NT2/D1 (cell line): ENCODE measurements at regions not wholly inside any gene's neighbourhood (a gene's known extent, or its start where the extent isn't known, plus 50 kb on each side); places are given as distances from the start of the nearest gene placed in this dataset.

Source experiments
- DNase-seq: peaks from one replicate; pipeline ENCODE4 v3.0.0-alpha.2; 2011; ENCODE audit warnings: low read depth, low spot score
- H3K27me3 ChIP-seq: 2 replicates; pipeline ENCODE4 v1.6.0; 2011; ENCODE audit warnings: mild to moderate bottlenecking; ENCODE audit not compliant: insufficient read length, insufficient read depth
- H3K36me3 ChIP-seq: 2 replicates; pipeline ENCODE4 v1.6.1; 2011; ENCODE audit warnings: mild to moderate bottlenecking, low read length, mixed read lengths; ENCODE audit not compliant: insufficient read depth, insufficient read length
- H3K4me1 ChIP-seq: 2 replicates; pipeline ENCODE4 v1.5.1; 2011; ENCODE audit not compliant: insufficient read depth, insufficient read length
- H3K4me3 ChIP-seq: 2 replicates; pipeline ENCODE4 v1.5.1; 2011; ENCODE audit warnings: low read depth; ENCODE audit not compliant: insufficient read length
- H3K9ac ChIP-seq: 2 replicates; pipeline ENCODE4 v1.6.0; 2011; ENCODE audit warnings: low read depth; ENCODE audit not compliant: insufficient read length
- H3K9me3 ChIP-seq: 2 replicates; pipeline ENCODE4 v1.5.1; 2011; ENCODE audit warnings: mild to moderate bottlenecking, low read length; ENCODE audit not compliant: insufficient read depth
- SUZ12 ChIP-seq: IDR thresholded peaks from 2 replicates; pipeline ENCODE4 v1.6.1; 2011; ENCODE audit not compliant: insufficient read length, insufficient read depth; ENCODE audit errors: extremely low read depth
- YY1 ChIP-seq: IDR thresholded peaks from 2 replicates; pipeline ENCODE4 v1.6.1; 2011; ENCODE audit not compliant: insufficient read length, insufficient read depth
- ZNF274 ChIP-seq: IDR thresholded peaks from 2 replicates; pipeline ENCODE4 v1.6.1; 2011; ENCODE audit warnings: mild to moderate bottlenecking, low read depth, low read length

- H3K4me1 ChIP-seq: no peaks in the 10 kb centered on the region
- no peaks in the 10 kb centered on the region; the same call in 1 of the 2 replicates for H3K9me3 ChIP-seq
- H3K4me3 ChIP-seq: no peak overlapping the region
- no peak overlapping the region for H3K9ac ChIP-seq
- DNase-seq: no peak
- no peaks in the 10 kb centered on the region for H3K36me3 ChIP-seq
- no peaks in the 10 kb centered on the region for H3K27me3 ChIP-seq
- no peak for TF ChIP-seq ZNF274
- TF ChIP-seq SUZ12: no peak
- TF ChIP-seq YY1: no peak
These were observed 126.8 kb upstream of the IRS2 start for GRCh38 chr13:109913186-109913585.

- no peak overlapping the region for H3K4me3 ChIP-seq
- H3K4me1 ChIP-seq: no peaks in the 10 kb centered on the region
- no peak for DNase-seq
- H3K9ac ChIP-seq: no peak overlapping the region
- peaks cover 4% of the 10 kb centered on the region; the same call in 1 of the 2 replicates for H3K9me3 ChIP-seq
- H3K27me3 ChIP-seq: no peaks in the 10 kb centered on the region
- no peaks in the 10 kb centered on the region for H3K36me3 ChIP-seq
- TF ChIP-seq SUZ12 (no peak), YY1 (no peak), ZNF274 (no peak)
These were observed 123.8 kb upstream of the IRS2 start for GRCh38 chr13:109910194-109910593.

GRCh38 chr13:109906976-109907375 lies 120.6 kb upstream of the IRS2 start:
- no peaks in the 10 kb centered on the region for H3K27me3 ChIP-seq
- TF ChIP-seq ZNF274: no peak
- no peak for TF ChIP-seq YY1
- TF ChIP-seq SUZ12: no peak

GRCh38 chr13:109904218-109904617 lies 117.8 kb upstream of the IRS2 start:
- no peaks in the 10 kb centered on the region for H3K27me3 ChIP-seq
- H3K36me3 ChIP-seq: no peaks in the 10 kb centered on the region
- no peaks in the 10 kb centered on the region for H3K4me1 ChIP-seq
- H3K9ac ChIP-seq: no peak overlapping the region
- no peak overlapping the region for H3K4me3 ChIP-seq
- H3K9me3 ChIP-seq: peaks cover 4% of the 10 kb centered on the region; the same call in 1 of the 2 replicates
- DNase-seq: peak; percentile 42
- TF ChIP-seq ZNF274 (no peak), YY1 (no peak), SUZ12 (no peak)

More at GRCh38 chr13:109906976-109907375, 120.6 kb upstream of the IRS2 start:
- peaks cover 4% of the 10 kb centered on the region; the same call in 1 of the 2 replicates for H3K9me3 ChIP-seq
- DNase-seq: no peak
- no peaks in the 10 kb centered on the region for H3K36me3 ChIP-seq
- H3K9ac ChIP-seq: no peak overlapping the region
- no peak overlapping the region for H3K4me3 ChIP-seq
- H3K4me1 ChIP-seq: no peaks in the 10 kb centered on the region

GRCh38 chr13:109900741-109901140 lies 114.4 kb upstream of the IRS2 start:
- H3K9me3 ChIP-seq: no peaks in the 10 kb centered on the region

GRCh38 chr13:109900320-109900719 lies 113.9 kb upstream of the IRS2 start:
- no peak overlapping the region for H3K4me3 ChIP-seq
- H3K4me1 ChIP-seq: no peaks in the 10 kb centered on the region
- H3K27me3 ChIP-seq: no peaks in the 10 kb centered on the region
- DNase-seq: no peak
- no peaks in the 10 kb centered on the region for H3K9me3 ChIP-seq
- TF ChIP-seq SUZ12 (no peak), YY1 (no peak), ZNF274 (no peak)
- H3K9ac ChIP-seq: no peak overlapping the region
- no peaks in the 10 kb centered on the region for H3K36me3 ChIP-seq

More at GRCh38 chr13:109900741-109901140, 114.4 kb upstream of the IRS2 start:
- DNase-seq: no peak
- Histone ChIP-seq H3K27me3 (no peaks in the 10 kb centered on the region), H3K9ac (no peak overlapping the region), H3K4me3 (no peak overlapping the region), H3K4me1 (no peaks in the 10 kb centered on the region), H3K36me3 (no peaks in the 10 kb centered on the region)
- TF ChIP-seq ZNF274 (no peak), SUZ12 (no peak), YY1 (no peak)

GRCh38 chr13:109899748-109900147 lies 113.4 kb upstream of the IRS2 start:
- Histone ChIP-seq H3K27me3 (no peaks in the 10 kb centered on the region), H3K4me3 (no peak overlapping the region), H3K9me3 (no peaks in the 10 kb centered on the region), H3K4me1 (no peaks in the 10 kb centered on the region), H3K9ac (no peak overlapping the region), H3K36me3 (no peaks in the 10 kb centered on the region)
- TF ChIP-seq ZNF274 (no peak), SUZ12 (no peak), YY1 (no peak)
- DNase-seq: no peak

- no peaks in the 10 kb centered on the region for H3K36me3 ChIP-seq
- DNase-seq: no peak
- no peaks in the 10 kb centered on the region for H3K9me3 ChIP-seq
- H3K4me1 ChIP-seq: no peaks in the 10 kb centered on the region
- TF ChIP-seq ZNF274 (no peak), YY1 (no peak), SUZ12 (no peak)
- no peak overlapping the region for H3K9ac ChIP-seq
- no peaks in the 10 kb centered on the region for H3K27me3 ChIP-seq
- H3K4me3 ChIP-seq: no peak overlapping the region
These were observed 112.9 kb upstream of the IRS2 start for GRCh38 chr13:109899316-109899715.
